Subcutaneous abdominal adipose tissue (tissue), 5 donors: ENCODE measurements at regions not wholly inside any gene's neighbourhood (a gene's known extent, or its start where the extent isn't known, plus 50 kb on each side); places are given as distances from the start of the nearest gene placed in this dataset.
A peak's percentile ranks its signal among the peaks of the same experiment; 100 is the strongest.

Source experiments
- H3K27ac ChIP-seq: one replicate; pipeline ENCODE4 v1.7.0; 2013; ENCODE audit warnings: low read depth, mild to moderate bottlenecking, inconsistent platforms, low read length, moderate library complexity
- H3K27me3 ChIP-seq, 5 donors: one replicate each; pipeline ENCODE4 v1.7.0; 2013; ENCODE audit warnings: low read length in 5 of 5, inconsistent platforms in 1 of 5; ENCODE audit not compliant: control insufficient read depth in 5 of 5, insufficient read depth in 4 of 5
- H3K36me3 ChIP-seq, 5 donors: one replicate each; pipeline ENCODE4 v1.7.0; 2013; ENCODE audit warnings: low read length in 5 of 5; ENCODE audit not compliant: control insufficient read depth in 5 of 5, insufficient read depth in 5 of 5
- H3K4me1 ChIP-seq, 5 donors: one replicate each; pipeline ENCODE4 v1.7.0; 2013; ENCODE audit warnings: low read length in 5 of 5, mild to moderate bottlenecking in 3 of 5, moderate library complexity in 1 of 5; ENCODE audit not compliant: control insufficient read depth in 5 of 5, insufficient read depth in 5 of 5
- H3K4me3 ChIP-seq, 5 donors: one replicate each; pipeline ENCODE4 v1.7.0; 2013; ENCODE audit warnings: low read length in 5 of 5, low read depth in 1 of 5
- H3K9ac ChIP-seq, 5 donors: one replicate each; pipeline ENCODE4 v1.7.0; 2013; ENCODE audit warnings: low read length in 5 of 5, mild to moderate bottlenecking in 4 of 5, moderate library complexity in 3 of 5
- H3K9me3 ChIP-seq, 5 donors: one replicate each; pipeline ENCODE4 v1.7.0; 2013; ENCODE audit warnings: low read length in 5 of 5; ENCODE audit not compliant: control insufficient read depth in 5 of 5
- donor health status: healthy.
- donor health status: healthy.
- donor health status: healthy.
- donor health status: healthy.
- donor health status: healthy.

- Histone ChIP-seq H3K27ac (no peak overlapping the region), H3K27me3 (peaks cover 0 to 7% (median 7%) of the 10 kb centered on the region in 5 donors), H3K36me3 (no peaks in the 10 kb centered on the region), H3K4me3 (no peak overlapping the region), H3K9ac (no peak overlapping the region), H3K9me3 (no peaks in the 10 kb centered on the region), H3K4me1 (peaks cover 0 to 19% (median 11%) of the 10 kb centered on the region in 5 donors)
Measured at GRCh38 chr10:124226271-124227054, 133.1 kb upstream of the CHST15 start.

DNA sequence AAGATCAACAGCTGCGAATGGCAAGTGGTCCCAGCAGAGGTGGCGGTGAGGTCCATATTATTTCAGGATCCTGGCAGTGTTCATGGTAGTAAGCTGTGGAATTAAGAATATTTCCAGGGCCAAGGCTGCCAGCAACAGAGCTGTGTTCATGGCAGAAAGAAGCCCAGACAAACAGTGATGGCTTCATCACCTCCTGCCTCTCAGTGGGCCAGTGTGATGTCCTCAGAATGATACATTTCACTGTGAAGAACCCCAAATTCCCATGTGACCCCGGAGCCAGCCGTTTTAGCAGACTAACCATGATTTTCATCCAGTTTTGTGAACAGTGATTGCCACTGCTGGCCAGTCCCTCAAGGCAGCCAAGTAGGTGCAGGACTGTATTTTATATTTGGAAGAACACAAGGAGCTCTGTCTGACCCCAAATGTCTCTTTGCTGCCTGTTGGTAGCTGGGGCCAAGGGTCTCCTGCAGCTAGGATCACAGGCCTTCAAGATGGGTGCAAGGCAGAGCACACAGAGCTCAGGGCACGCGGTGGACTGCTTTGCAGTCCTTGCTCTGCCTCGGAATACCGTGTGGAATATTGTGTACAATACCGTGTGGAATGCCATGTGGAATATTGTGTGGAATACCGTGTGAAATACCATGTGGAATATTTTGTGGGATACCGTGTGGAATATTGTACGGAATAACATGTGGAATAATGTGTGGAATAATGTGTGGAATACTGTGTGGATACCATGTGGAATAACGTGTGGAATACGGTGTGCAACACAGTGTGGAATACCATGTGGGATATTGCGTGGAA is 132.3 kb upstream of the CHST15 start:
- H3K4me1 ChIP-seq = peaks cover 0 to 27% (median 12%) of the 10 kb centered on the region in 5 donors
- H3K9ac ChIP-seq = no peak overlapping the region
- H3K36me3 ChIP-seq = no peaks in the 10 kb centered on the region
- H3K27me3 ChIP-seq = peaks cover 0 to 11% (median 7%) of the 10 kb centered on the region in 5 donors
- H3K27ac ChIP-seq = no peak overlapping the region
- H3K9me3 ChIP-seq = no peaks in the 10 kb centered on the region
- H3K4me3 ChIP-seq = no peak overlapping the region

DNA sequence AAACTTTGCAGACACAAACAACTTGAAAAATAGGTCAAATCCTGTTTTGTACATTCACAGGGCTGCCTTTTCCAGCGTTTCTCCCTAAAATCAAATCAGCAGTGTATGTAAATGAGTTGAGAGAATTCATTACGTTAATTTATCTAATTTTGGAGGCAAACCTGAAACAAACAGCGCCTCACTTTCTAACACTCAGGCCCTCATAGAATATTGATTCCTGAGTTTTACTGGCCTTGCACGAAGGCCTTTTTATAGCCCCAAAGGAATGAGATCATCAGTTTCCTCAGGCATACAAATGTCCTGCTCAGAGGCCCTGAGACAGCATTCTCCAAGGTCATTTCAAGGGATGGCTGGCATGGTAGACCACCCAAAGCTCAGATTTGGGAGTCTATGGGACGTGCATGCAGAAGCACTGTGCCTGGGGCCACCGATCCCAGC is 131.7 kb upstream of the CHST15 start:
- Histone ChIP-seq H3K27me3 (peaks cover 0 to 11% (median 7%) of the 10 kb centered on the region in 5 donors), H3K9ac (no peak overlapping the region), H3K9me3 (no peaks in the 10 kb centered on the region), H3K36me3 (no peaks in the 10 kb centered on the region), H3K4me3 (no peak overlapping the region), H3K27ac (no peak overlapping the region), H3K4me1 (peaks cover 0 to 33% (median 13%) of the 10 kb centered on the region in 5 donors)

GRCh38 chr10:124224331-124225028 is 131.1 kb upstream of the CHST15 start:
- H3K27me3 ChIP-seq = peaks cover 0 to 11% (median 7%) of the 10 kb centered on the region in 5 donors
- H3K9ac ChIP-seq = no peak overlapping the region
- peaks cover 0 to 34% (median 13%) of the 10 kb centered on the region in 5 donors for H3K4me1 ChIP-seq
- H3K27ac ChIP-seq = no peak overlapping the region
- no peaks in the 10 kb centered on the region for H3K36me3 ChIP-seq
- H3K9me3 ChIP-seq = no peaks in the 10 kb centered on the region
- H3K4me3 ChIP-seq = no peak overlapping the region

GRCh38 chr10:124223711-124224085 is 130.3 kb upstream of the CHST15 start:
- Histone ChIP-seq H3K27ac (no peak overlapping the region), H3K4me1 (peaks cover 0 to 34% (median 13%) of the 10 kb centered on the region in 5 donors), H3K4me3 (no peak overlapping the region), H3K36me3 (no peaks in the 10 kb centered on the region), H3K27me3 (peaks cover 0 to 11% (median 7%) of the 10 kb centered on the region in 5 donors), H3K9ac (no peak overlapping the region), H3K9me3 (no peaks in the 10 kb centered on the region)

DNA sequence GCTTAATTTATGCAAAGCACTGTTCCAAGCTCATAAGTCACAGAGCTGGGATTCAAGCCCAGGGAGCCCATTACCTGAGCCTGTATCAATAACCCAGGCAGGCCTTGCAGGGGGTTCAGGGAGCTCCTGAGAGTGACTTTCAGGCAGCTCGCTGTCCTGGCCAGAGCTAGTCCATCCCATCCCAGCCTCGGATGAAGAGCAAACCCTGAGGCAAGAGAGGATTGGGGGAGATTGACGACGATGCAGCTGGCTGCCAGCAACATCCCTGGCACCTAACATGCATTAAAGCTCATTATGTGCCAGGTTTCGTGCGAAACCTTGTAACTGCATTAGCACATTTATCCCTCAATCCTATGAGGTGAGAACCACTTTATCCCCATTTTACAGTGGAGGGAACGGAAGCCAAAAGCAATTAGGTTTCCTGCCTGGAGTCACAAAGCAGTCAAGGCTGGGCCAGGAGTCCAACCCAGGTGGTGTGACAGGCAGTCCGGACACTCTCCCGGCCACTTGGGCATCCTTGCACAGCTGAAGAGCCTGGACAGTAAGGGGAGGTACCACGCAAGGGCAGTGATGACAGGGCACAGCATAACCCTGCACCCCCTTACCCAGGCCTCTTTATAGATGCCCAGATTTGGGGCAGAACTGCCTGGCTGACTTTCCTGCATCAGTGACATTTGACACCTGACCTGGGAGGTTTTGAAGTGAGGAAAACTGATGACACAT is 129.8 kb upstream of the CHST15 start:
- H3K27ac ChIP-seq = no peak overlapping the region

DNA sequence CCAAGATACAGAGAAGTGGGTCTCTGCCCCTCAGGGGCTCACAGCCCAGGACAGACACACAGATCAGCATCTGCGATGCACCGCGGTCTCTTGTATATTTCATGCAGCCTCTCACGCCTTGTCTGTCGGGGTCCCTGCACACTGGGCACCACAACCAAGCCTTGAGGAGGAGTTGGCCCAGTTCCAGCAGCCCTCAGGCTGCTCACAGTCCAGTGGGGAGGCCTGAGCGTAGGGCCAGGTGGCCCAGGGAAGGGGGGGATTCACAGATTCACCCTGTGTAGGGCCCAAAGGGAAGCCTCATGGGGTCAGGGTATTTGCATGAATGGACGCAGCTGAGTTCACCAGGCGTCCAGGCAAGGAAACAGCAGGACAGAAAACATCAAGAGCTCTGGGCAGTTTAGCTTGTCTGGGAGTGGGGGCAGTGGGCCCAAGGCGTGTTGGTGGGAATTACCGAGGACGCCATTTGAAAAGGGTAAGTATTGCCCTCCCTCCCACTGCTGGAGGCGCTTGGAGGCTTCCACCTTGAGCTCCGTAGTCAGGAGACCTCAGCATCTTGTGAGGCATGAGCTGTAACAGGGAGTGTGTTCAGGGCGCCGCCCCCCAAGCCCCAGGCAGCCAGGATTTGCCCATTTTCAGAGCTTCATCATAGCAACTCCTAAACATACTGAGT is 129.1 kb upstream of the CHST15 start:
- H3K27ac ChIP-seq = no peak overlapping the region

More for the DNA sequence above, 129.8 kb upstream of the CHST15 start:
- Histone ChIP-seq H3K4me1 (peaks cover 0 to 34% (median 13%) of the 10 kb centered on the region in 5 donors), H3K36me3 (no peaks in the 10 kb centered on the region), H3K27me3 (peaks cover 0 to 11% (median 7%) of the 10 kb centered on the region in 5 donors), H3K4me3 (no peak overlapping the region), H3K9me3 (no peaks in the 10 kb centered on the region), H3K9ac (no peak overlapping the region)

GRCh38 chr10:124221356-124222317 is 128.2 kb upstream of the CHST15 start:
- no peaks in the 10 kb centered on the region for H3K9me3 ChIP-seq
- H3K36me3 ChIP-seq = no peaks in the 10 kb centered on the region
- no peak overlapping the region for H3K9ac ChIP-seq
- H3K27ac ChIP-seq = no peak overlapping the region
- peaks cover 0 to 34% (median 13%) of the 10 kb centered on the region in 5 donors for H3K4me1 ChIP-seq
- H3K27me3 ChIP-seq = peaks cover 0 to 15% (median 9%) of the 10 kb centered on the region in 5 donors
- H3K4me3 ChIP-seq = peak overlapping the region in 1 of 5 donors; percentile 43

More for the DNA sequence above, 129.1 kb upstream of the CHST15 start:
- Histone ChIP-seq H3K9me3 (no peaks in the 10 kb centered on the region), H3K4me3 (no peak overlapping the region), H3K36me3 (no peaks in the 10 kb centered on the region), H3K9ac (no peak overlapping the region), H3K27me3 (peaks cover 0 to 11% (median 7%) of the 10 kb centered on the region in 5 donors), H3K4me1 (peaks cover 0 to 34% (median 13%) of the 10 kb centered on the region in 5 donors)
